ENCODE measurements at regions not wholly inside any gene's neighbourhood (a gene's known extent, or its start where the extent isn't known, plus 50 kb on each side); places are given as distances from the start of the nearest gene placed in this dataset.

DNA sequence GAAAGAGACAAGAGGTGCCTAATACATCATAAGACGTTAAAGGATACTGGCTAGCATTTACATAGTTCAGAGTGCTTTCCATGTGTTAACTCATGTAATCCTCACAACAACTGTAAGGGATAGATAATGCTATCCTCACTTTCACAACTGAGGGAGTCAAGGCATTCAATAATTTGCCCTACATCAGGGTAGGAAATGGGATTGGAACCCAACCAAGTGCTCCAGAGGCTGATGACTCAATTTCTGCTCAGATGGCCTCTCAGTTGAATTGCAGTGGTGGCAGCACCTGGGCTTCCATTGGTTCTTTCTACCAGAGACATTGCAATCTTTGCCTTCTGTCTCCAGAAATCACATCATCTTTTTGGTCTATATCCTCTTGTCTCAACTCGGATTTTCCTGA lies 232.9 kb downstream of the ETS1 start (continued):
- TF ChIP-seq ZNF331 (CRISPR knock-in tag; IDR thresholded peaks at IDR 0.05; ENCODE audit: low read depth) (no peak), EZH2 (IDR thresholded peaks at IDR 0.05; ENCODE audit: low read depth, unreplicated experiment) (no peak)

DNA sequence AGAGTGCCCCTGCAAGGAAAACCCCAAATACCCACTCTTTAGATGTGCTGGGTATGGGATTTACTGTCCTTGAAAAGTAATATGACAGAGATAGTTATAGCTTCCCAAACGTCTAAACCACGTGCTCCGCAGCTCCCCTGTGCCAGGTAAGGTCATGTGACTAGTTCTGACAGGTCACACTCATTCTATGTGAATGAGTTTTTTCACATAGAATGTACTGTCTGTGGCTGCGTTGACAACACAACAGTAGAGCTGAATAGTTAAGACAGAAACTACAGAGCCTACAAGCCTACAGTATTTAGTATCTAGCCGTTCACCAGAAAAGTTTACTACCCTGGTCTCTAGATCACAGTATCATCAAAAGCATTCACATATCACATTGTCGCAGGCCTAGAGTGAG lies 236.2 kb downstream of the ETS1 start:
- Histone ChIP-seq H3K4me3 (no peak overlapping the region), H3F3A (replicated peaks; ENCODE audit: low read depth) (no peaks in the 10 kb centered on the region), H3K79me2 (replicated peaks; ENCODE audit: insufficient read depth) (no peaks in the 10 kb centered on the region), H2AFZ (no peak overlapping the region), H4K20me1 (replicated peaks; ENCODE audit: insufficient read depth) (no peaks in the 10 kb centered on the region), H3K27me3 (ENCODE audit: insufficient read depth) (no peaks in the 10 kb centered on the region), H3K27ac (ENCODE audit: low read depth) (no peak overlapping the region), H3K4me1 (ENCODE audit: insufficient read depth) (no peaks in the 10 kb centered on the region), H3K9me2 (ENCODE audit: insufficient read depth) (0 out of 2 replicates have a peak, but pooled peaks cover 3% of the 10 kb centered on the region), H3K4me2 (no peak overlapping the region), H3K36me3 (ENCODE audit: insufficient read depth) (no peaks in the 10 kb centered on the region)
- no peak overlapping the region for H3K4me3 Mint-ChIP-seq
- DNase-seq (ENCODE audit: low spot score) (no peak), ATAC-seq (no peak)
- H3K4me1 Mint-ChIP-seq: peaks cover 5% of the 10 kb centered on the region; the same call in 1 of the 3 replicates
- H3K27ac Mint-ChIP-seq: no peak overlapping the region
- H3K27me3 Mint-ChIP-seq (ENCODE audit: insufficient read depth, low read depth, poor library complexity): no peaks in the 10 kb centered on the region
- no peaks in the 10 kb centered on the region for H3K36me3 Mint-ChIP-seq (ENCODE audit: low read depth)
- no peaks in the 10 kb centered on the region for H3K9me3 Mint-ChIP-seq
- TF ChIP-seq ZNF114 (CRISPR knock-in tag; IDR thresholded peaks at IDR 0.05): no peak
- TF ChIP-seq ZNF331 (CRISPR knock-in tag; IDR thresholded peaks at IDR 0.05; ENCODE audit: low read depth): no peak

DNA sequence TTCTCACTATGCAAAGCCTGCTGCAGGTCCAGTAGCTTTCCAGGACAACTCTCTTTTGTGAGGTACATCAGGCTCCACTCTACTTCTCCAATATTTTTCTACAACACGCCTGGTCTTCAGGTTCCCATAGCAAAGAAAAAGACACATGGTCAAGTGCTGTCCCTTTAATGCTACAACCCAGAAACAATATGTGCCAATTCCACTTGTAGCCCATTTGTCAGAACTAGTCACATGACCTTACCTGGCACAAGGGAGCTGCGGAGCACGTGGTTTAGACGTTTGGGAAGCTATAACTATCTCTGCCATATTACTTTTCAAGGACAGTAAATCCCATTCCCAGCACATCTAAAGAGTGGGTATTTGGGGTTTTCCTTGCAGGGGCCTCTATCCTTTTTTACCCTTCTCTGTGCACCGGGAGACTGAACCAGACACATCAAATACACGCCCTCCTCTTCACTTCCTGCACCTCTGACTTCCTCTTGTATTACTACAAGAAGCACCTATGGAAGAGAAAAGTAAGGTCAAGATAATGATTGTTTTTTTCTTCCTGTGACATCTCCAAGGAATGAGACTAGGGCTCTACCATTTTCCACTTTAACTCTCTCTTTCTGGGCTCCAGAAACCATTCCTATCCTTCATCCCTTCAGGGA lies 237.6 kb downstream of the ETS1 start:
- H3K9me2 ChIP-seq (ENCODE audit: insufficient read depth): 0 out of 2 replicates have a peak, but pooled peaks cover 3% of the 10 kb centered on the region
- no peaks in the 10 kb centered on the region for H3K27me3 ChIP-seq (ENCODE audit: insufficient read depth)
- H3K4me1 ChIP-seq (ENCODE audit: insufficient read depth): no peaks in the 10 kb centered on the region
- H3K4me2 ChIP-seq: no peak overlapping the region
- no peaks in the 10 kb centered on the region for H3F3A ChIP-seq (replicated peaks; ENCODE audit: low read depth)
- no peaks in the 10 kb centered on the region for H3K36me3 ChIP-seq (ENCODE audit: insufficient read depth)
- no peaks in the 10 kb centered on the region for H4K20me1 ChIP-seq (replicated peaks; ENCODE audit: insufficient read depth)
- no peaks in the 10 kb centered on the region for H3K9me3 Mint-ChIP-seq
- H3K4me3 ChIP-seq: no peak overlapping the region
- DNase-seq (ENCODE audit: low spot score) (no peak), ATAC-seq (no peak)
- no peak overlapping the region for H3K4me3 Mint-ChIP-seq
- H2AFZ ChIP-seq: no peak overlapping the region; the same call in 1 of the 2 replicates
- no peak overlapping the region for H3K27ac ChIP-seq (ENCODE audit: low read depth)
- no peak overlapping the region for H3K27ac Mint-ChIP-seq
- no peaks in the 10 kb centered on the region for H3K27me3 Mint-ChIP-seq (ENCODE audit: insufficient read depth, low read depth, poor library complexity)
- no peaks in the 10 kb centered on the region for H3K79me2 ChIP-seq (replicated peaks; ENCODE audit: insufficient read depth)
- H3K4me1 Mint-ChIP-seq: peaks cover 5% of the 10 kb centered on the region; the same call in 1 of the 3 replicates
- no peaks in the 10 kb centered on the region for H3K36me3 Mint-ChIP-seq (ENCODE audit: low read depth)
- TF ChIP-seq, protein P1, sequence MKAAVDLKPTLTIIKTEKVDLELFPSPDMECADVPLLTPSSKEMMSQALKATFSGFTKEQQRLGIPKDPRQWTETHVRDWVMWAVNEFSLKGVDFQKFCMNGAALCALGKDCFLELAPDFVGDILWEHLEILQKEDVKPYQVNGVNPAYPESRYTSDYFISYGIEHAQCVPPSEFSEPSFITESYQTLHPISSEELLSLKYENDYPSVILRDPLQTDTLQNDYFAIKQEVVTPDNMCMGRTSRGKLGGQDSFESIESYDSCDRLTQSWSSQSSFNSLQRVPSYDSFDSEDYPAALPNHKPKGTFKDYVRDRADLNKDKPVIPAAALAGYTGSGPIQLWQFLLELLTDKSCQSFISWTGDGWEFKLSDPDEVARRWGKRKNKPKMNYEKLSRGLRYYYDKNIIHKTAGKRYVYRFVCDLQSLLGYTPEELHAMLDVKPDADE (IDR thresholded peaks at IDR 0.05): no peak
- TF ChIP-seq, protein P2, sequence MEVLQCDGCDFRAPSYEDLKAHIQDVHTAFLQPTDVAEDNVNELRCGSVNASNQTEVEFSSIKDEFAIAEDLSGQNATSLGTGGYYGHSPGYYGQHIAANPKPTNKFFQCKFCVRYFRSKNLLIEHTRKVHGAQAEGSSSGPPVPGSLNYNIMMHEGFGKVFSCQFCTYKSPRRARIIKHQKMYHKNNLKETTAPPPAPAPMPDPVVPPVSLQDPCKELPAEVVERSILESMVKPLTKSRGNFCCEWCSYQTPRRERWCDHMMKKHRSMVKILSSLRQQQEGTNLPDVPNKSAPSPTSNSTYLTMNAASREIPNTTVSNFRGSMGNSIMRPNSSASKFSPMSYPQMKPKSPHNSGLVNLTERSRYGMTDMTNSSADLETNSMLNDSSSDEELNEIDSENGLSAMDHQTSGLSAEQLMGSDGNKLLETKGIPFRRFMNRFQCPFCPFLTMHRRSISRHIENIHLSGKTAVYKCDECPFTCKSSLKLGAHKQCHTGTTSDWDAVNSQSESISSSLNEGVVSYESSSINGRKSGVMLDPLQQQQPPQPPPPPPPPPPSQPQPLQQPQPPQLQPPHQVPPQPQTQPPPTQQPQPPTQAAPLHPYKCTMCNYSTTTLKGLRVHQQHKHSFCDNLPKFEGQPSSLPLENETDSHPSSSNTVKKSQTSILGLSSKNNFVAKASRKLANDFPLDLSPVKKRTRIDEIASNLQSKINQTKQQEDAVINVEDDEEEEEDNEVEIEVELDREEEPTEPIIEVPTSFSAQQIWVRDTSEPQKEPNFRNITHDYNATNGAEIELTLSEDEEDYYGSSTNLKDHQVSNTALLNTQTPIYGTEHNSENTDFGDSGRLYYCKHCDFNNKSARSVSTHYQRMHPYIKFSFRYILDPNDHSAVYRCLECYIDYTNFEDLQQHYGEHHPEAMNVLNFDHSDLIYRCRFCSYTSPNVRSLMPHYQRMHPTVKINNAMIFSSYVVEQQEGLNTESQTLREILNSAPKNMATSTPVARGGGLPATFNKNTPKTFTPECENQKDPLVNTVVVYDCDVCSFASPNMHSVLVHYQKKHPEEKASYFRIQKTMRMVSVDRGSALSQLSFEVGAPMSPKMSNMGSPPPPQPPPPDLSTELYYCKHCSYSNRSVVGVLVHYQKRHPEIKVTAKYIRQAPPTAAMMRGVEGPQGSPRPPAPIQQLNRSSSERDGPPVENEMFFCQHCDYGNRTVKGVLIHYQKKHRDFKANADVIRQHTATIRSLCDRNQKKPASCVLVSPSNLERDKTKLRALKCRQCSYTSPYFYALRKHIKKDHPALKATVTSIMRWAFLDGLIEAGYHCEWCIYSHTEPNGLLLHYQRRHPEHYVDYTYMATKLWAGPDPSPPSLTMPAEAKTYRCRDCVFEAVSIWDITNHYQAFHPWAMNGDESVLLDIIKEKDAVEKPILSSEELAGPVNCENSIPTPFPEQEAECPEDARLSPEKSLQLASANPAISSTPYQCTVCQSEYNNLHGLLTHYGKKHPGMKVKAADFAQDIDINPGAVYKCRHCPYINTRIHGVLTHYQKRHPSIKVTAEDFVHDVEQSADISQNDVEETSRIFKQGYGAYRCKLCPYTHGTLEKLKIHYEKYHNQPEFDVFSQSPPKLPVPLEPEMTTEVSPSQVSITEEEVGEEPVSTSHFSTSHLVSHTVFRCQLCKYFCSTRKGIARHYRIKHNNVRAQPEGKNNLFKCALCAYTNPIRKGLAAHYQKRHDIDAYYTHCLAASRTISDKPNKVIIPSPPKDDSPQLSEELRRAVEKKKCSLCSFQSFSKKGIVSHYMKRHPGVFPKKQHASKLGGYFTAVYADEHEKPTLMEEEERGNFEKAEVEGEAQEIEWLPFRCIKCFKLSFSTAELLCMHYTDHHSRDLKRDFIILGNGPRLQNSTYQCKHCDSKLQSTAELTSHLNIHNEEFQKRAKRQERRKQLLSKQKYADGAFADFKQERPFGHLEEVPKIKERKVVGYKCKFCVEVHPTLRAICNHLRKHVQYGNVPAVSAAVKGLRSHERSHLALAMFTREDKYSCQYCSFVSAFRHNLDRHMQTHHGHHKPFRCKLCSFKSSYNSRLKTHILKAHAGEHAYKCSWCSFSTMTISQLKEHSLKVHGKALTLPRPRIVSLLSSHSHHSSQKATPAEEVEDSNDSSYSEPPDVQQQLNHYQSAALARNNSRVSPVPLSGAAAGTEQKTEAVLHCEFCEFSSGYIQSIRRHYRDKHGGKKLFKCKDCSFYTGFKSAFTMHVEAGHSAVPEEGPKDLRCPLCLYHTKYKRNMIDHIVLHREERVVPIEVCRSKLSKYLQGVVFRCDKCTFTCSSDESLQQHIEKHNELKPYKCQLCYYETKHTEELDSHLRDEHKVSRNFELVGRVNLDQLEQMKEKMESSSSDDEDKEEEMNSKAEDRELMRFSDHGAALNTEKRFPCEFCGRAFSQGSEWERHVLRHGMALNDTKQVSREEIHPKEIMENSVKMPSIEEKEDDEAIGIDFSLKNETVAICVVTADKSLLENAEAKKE (CRISPR knock-in tag; IDR thresholded peaks at IDR 0.05): no peak
- TF ChIP-seq, protein P3, sequence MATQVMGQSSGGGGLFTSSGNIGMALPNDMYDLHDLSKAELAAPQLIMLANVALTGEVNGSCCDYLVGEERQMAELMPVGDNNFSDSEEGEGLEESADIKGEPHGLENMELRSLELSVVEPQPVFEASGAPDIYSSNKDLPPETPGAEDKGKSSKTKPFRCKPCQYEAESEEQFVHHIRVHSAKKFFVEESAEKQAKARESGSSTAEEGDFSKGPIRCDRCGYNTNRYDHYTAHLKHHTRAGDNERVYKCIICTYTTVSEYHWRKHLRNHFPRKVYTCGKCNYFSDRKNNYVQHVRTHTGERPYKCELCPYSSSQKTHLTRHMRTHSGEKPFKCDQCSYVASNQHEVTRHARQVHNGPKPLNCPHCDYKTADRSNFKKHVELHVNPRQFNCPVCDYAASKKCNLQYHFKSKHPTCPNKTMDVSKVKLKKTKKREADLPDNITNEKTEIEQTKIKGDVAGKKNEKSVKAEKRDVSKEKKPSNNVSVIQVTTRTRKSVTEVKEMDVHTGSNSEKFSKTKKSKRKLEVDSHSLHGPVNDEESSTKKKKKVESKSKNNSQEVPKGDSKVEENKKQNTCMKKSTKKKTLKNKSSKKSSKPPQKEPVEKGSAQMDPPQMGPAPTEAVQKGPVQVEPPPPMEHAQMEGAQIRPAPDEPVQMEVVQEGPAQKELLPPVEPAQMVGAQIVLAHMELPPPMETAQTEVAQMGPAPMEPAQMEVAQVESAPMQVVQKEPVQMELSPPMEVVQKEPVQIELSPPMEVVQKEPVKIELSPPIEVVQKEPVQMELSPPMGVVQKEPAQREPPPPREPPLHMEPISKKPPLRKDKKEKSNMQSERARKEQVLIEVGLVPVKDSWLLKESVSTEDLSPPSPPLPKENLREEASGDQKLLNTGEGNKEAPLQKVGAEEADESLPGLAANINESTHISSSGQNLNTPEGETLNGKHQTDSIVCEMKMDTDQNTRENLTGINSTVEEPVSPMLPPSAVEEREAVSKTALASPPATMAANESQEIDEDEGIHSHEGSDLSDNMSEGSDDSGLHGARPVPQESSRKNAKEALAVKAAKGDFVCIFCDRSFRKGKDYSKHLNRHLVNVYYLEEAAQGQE (IDR thresholded peaks at IDR 0.05; ENCODE audit: unreplicated experiment): no peak
- no peak for TF ChIP-seq STAT1 (IDR thresholded peaks at IDR 0.05; ENCODE audit: unreplicated experiment)
- TF ChIP-seq EZH2 (IDR thresholded peaks at IDR 0.05; ENCODE audit: low read depth, unreplicated experiment): no peak
- no peak for TF ChIP-seq CREB1 (CRISPR knock-in tag; IDR thresholded peaks at IDR 0.05; ENCODE audit: low read depth)

Data from GM23338 (cell line).